ENCODE measurements at regions not wholly inside any gene's neighbourhood (a gene's known extent, or its start where the extent isn't known, plus 50 kb on each side); places are given as distances from the start of the nearest gene placed in this dataset.

DNA sequence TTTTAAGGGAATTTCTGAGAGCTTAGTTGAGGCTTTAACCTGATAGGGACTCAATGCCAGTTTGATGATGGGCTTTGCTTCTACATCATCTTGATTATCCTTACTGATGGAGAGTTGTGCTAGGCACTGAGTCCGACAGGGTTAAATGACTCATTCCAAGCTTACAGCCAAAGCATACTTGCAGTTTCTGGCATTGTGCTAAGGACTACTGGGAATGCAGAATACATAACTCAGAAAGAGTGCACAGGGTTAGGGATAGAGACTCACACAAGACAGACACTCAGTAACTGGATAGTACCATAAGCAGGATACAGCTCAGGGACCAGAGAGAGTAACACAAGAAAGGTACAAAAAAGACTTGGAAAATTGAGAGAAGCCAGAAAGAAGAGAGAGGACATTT lies 94.1 kb upstream of the SLC14A2 start:
- no peak for TF ChIP-seq JUND (IDR thresholded peaks at IDR 0.05; ENCODE audit: low read depth, low read length)
- TF ChIP-seq, protein P1, sequence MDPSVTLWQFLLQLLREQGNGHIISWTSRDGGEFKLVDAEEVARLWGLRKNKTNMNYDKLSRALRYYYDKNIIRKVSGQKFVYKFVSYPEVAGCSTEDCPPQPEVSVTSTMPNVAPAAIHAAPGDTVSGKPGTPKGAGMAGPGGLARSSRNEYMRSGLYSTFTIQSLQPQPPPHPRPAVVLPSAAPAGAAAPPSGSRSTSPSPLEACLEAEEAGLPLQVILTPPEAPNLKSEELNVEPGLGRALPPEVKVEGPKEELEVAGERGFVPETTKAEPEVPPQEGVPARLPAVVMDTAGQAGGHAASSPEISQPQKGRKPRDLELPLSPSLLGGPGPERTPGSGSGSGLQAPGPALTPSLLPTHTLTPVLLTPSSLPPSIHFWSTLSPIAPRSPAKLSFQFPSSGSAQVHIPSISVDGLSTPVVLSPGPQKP (IDR thresholded peaks at IDR 0.05; ENCODE audit: low read depth, low read length), result no peak
- no peak for TF ChIP-seq MEF2B (IDR thresholded peaks at IDR 0.05; ENCODE audit: partially characterized antibody, poor library complexity, severe bottlenecking)
- no peak for TF ChIP-seq ZNF207 (IDR thresholded peaks at IDR 0.05; ENCODE audit: borderline replicate concordance)
- TF ChIP-seq JUNB (IDR thresholded peaks at IDR 0.05), result no peak
- TF ChIP-seq EZH2 (IDR thresholded peaks at IDR 0.05; ENCODE audit: borderline replicate concordance, control insufficient read depth, low read depth, low read length), result no peak
- TF ChIP-seq POLR2AphosphoS5 (IDR thresholded peaks at IDR 0.05; ENCODE audit: low read length), result no peak
- TF ChIP-seq TAF1 (IDR thresholded peaks at IDR 0.05; ENCODE audit: borderline replicate concordance, low read depth, low read length), result no peak
- no peak for TF ChIP-seq CEBPB (IDR thresholded peaks at IDR 0.05; ENCODE audit: borderline replicate concordance in 1 of 2, low read depth in 2 of 2, low read length in 2 of 2)
- TF ChIP-seq, protein P2, sequence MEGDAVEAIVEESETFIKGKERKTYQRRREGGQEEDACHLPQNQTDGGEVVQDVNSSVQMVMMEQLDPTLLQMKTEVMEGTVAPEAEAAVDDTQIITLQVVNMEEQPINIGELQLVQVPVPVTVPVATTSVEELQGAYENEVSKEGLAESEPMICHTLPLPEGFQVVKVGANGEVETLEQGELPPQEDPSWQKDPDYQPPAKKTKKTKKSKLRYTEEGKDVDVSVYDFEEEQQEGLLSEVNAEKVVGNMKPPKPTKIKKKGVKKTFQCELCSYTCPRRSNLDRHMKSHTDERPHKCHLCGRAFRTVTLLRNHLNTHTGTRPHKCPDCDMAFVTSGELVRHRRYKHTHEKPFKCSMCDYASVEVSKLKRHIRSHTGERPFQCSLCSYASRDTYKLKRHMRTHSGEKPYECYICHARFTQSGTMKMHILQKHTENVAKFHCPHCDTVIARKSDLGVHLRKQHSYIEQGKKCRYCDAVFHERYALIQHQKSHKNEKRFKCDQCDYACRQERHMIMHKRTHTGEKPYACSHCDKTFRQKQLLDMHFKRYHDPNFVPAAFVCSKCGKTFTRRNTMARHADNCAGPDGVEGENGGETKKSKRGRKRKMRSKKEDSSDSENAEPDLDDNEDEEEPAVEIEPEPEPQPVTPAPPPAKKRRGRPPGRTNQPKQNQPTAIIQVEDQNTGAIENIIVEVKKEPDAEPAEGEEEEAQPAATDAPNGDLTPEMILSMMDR (IDR thresholded peaks at IDR 0.05 in 2 of 3, conservative IDR thresholded peaks at IDR 0.05 in 1 of 3; ENCODE audit: control insufficient read depth in 2 of 3, extremely low read depth in 1 of 3, insufficient read depth in 1 of 3, low read depth in 3 of 3, low read length in 3 of 3), result no peak

Measured in GM12878 (cell line).